ENCODE measurements at regions not wholly inside any gene's neighbourhood (a gene's known extent, or its start where the extent isn't known, plus 50 kb on each side); places are given as distances from the start of the nearest gene placed in this dataset.

GRCh38 chr6:167678102-167679101 lies 148.3 kb upstream of the AFDN start:
- peak; percentile 21 for ATAC-seq
- intact Hi-C loops (cut with DNase I), result no loop called here
- peaks cover 0 to 25% of the 10 kb centered on the region in 2 donors for H3K4me1 ChIP-seq

GRCh38 chr6:167679122-167679736 lies 147.5 kb upstream of the AFDN start:
- intact Hi-C loops (cut with DNase I), result no loop called here
- Histone ChIP-seq H3K9me3 (no peaks in the 10 kb centered on the region), H3K27ac (no peak overlapping the region), H3K27me3 (peaks cover 11 to 39% of the 10 kb centered on the region in 2 donors), H3K36me3 (no peaks in the 10 kb centered on the region), H3K4me3 (no peak overlapping the region), H3K4me1 (peaks cover 0 to 25% of the 10 kb centered on the region in 2 donors)
- no peak for ATAC-seq
- no peak for TF ChIP-seq CTCF (IDR thresholded peaks at IDR 0.05)
- DNase-seq, result no peak

More at GRCh38 chr6:167678102-167679101, 148.3 kb upstream of the AFDN start:
- no peak for DNase-seq
- peaks cover 11 to 39% of the 10 kb centered on the region in 2 donors for H3K27me3 ChIP-seq
- H3K4me3 ChIP-seq, result peak overlapping the region in 1 of 2 donors; percentile 1
- no peak overlapping the region for H3K27ac ChIP-seq
- no peaks in the 10 kb centered on the region for H3K36me3 ChIP-seq
- no peaks in the 10 kb centered on the region for H3K9me3 ChIP-seq
- TF ChIP-seq CTCF (IDR thresholded peaks at IDR 0.05), result no peak

GRCh38 chr6:167679790-167680604 lies 146.7 kb upstream of the AFDN start:
- H3K36me3 ChIP-seq, result no peaks in the 10 kb centered on the region
- peaks cover 0 to 28% of the 10 kb centered on the region in 2 donors for H3K4me1 ChIP-seq
- no peak overlapping the region for H3K4me3 ChIP-seq
- no peak for TF ChIP-seq CTCF (IDR thresholded peaks at IDR 0.05)
- peaks cover 11 to 39% of the 10 kb centered on the region in 2 donors for H3K27me3 ChIP-seq
- peak in 1 of 4 donors; percentile 11 for DNase-seq
- ATAC-seq, result no peak
- H3K27ac ChIP-seq, result no peak overlapping the region
- H3K9me3 ChIP-seq, result no peaks in the 10 kb centered on the region
- intact Hi-C loops (cut with DNase I), result no loop called here

- H3K4me3 ChIP-seq, result no peak overlapping the region
- H3K36me3 ChIP-seq, result no peaks in the 10 kb centered on the region
- peaks cover 0 to 28% of the 10 kb centered on the region in 2 donors for H3K4me1 ChIP-seq
- no peak overlapping the region for H3K27ac ChIP-seq
- ATAC-seq, result no peak
- no peaks in the 10 kb centered on the region for H3K9me3 ChIP-seq
- intact Hi-C loops (cut with DNase I), result no loop called here
- TF ChIP-seq CTCF (IDR thresholded peaks at IDR 0.05), result no peak
- peak in 1 of 4 donors; percentile 8 for DNase-seq
- peaks cover 11 to 39% of the 10 kb centered on the region in 2 donors for H3K27me3 ChIP-seq
These were observed 146.0 kb upstream of the AFDN start for GRCh38 chr6:167680605-167681149.

Measured in left lung (tissue), 4 donors.